ENCODE measurements at regions not wholly inside any gene's neighbourhood (a gene's known extent, or its start where the extent isn't known, plus 50 kb on each side); places are given as distances from the start of the nearest gene placed in this dataset.

- no peak for TF ChIP-seq CTCF (conservative IDR thresholded peaks at IDR 0.05; ENCODE audit: low read depth, low read length)
- no peak for TF ChIP-seq MXI1 (IDR thresholded peaks at IDR 0.05; ENCODE audit: borderline replicate concordance, low read depth, low read length)
- TF ChIP-seq POLR2A (IDR thresholded peaks at IDR 0.05; ENCODE audit: low read depth, low read length): no peak
These were observed 830.4 kb upstream of the FAT3 start for GRCh38 chr11:91394073-91394726.

Data from IMR-90 (cell line).